IMR-90 (cell line): ENCODE measurements at regions not wholly inside any gene's neighbourhood (a gene's known extent, or its start where the extent isn't known, plus 50 kb on each side); places are given as distances from the start of the nearest gene placed in this dataset.

Experiments
- ATAC-seq: fragments of 200-7000 bp; cut with Tn5 transposase; 2 replicates; pipeline ENCODE4 v1.9.1; 2020; ENCODE audit warnings: low read depth, mild to moderate bottlenecking, moderate library complexity
- BruUV-seq: library from RNA; stranded (reverse); fragments of 400-500 nt; replicated peaks from 2 replicates; lab custom pipeline; 2021; lab: Mats Ljungman, UMichigan
- CTCF ChIA-PET: fragments of 300-600 bp; formaldehyde crosslinking; extraction: SDS; loops from one replicate; lab custom pipeline; 2021; ENCODE audit warnings: antibody characterized with exemption; lab: Yijun Ruan, JAX
- POLR2A ChIA-PET: fragments of 300-600 bp; sonication (Branson Sonifier 250); formaldehyde crosslinking; loops from one replicate; lab custom pipeline; 2022; ENCODE audit warnings: antibody characterized with exemption; ENCODE audit not compliant: unreplicated experiment; lab: Charles Lee
- DNase-seq: peaks from one replicate; pipeline ENCODE4 v3.0.0; 2013
- H2AFZ ChIP-seq: replicated peaks from 2 replicates; pipeline ENCODE3; 2013; ENCODE audit warnings: low read length, mild to moderate bottlenecking; ENCODE audit not compliant: poor library complexity
- H2AK5ac ChIP-seq: 2 replicates; pipeline ENCODE4 v1.6.1; 2013; ENCODE audit warnings: low read depth, low read length, inconsistent platforms
- H2AK9ac ChIP-seq: replicated peaks from 2 replicates; pipeline ENCODE3; 2013; ENCODE audit warnings: mild to moderate bottlenecking, low read depth, low read length, moderate library complexity; ENCODE audit not compliant: poor library complexity
- H2BK120ac ChIP-seq: 2 replicates; pipeline ENCODE4 v1.6.1; 2013; ENCODE audit warnings: low read depth, low read length, inconsistent platforms
- H2BK15ac ChIP-seq: 3 replicates; pipeline ENCODE4 v1.6.1; 2013; ENCODE audit warnings: low read depth, low read length, inconsistent platforms
- H2BK20ac ChIP-seq: 2 replicates; pipeline ENCODE4 v1.6.1; 2013; ENCODE audit warnings: low read depth, mild to moderate bottlenecking, inconsistent platforms, low read length, moderate library complexity
- H2BK5ac ChIP-seq: 2 replicates; pipeline ENCODE4 v1.6.1; 2013; ENCODE audit warnings: mild to moderate bottlenecking, low read depth, low read length, inconsistent platforms; ENCODE audit not compliant: poor library complexity, severe bottlenecking
- H3K14ac ChIP-seq: replicated peaks from 2 replicates; pipeline ENCODE4 v1.6.1; 2013; ENCODE audit warnings: low read depth, low read length, inconsistent platforms
- H3K18ac ChIP-seq: 2 replicates; pipeline ENCODE4 v1.6.1; 2013; ENCODE audit warnings: low read depth, low read length, control low read depth
- H3K23ac ChIP-seq: 2 replicates; pipeline ENCODE4 v1.6.1; 2013; ENCODE audit warnings: low read depth, low read length, inconsistent platforms
- H3K27ac ChIP-seq: 2 replicates; pipeline ENCODE4 v1.5.1; 2013; ENCODE audit warnings: mild to moderate bottlenecking, control low read depth, low read length; ENCODE audit not compliant: insufficient read depth
- H3K27me3 ChIP-seq: 2 replicates; pipeline ENCODE4 v1.6.1; 2013; ENCODE audit warnings: low read length; ENCODE audit not compliant: control insufficient read depth, insufficient read depth
- H3K36me3 ChIP-seq: 2 replicates; pipeline ENCODE4 v1.6.1; 2013; ENCODE audit warnings: low read length, mixed read lengths; ENCODE audit not compliant: control insufficient read depth, insufficient read depth
- H3K4ac ChIP-seq: 2 replicates; pipeline ENCODE4 v1.6.1; 2013; ENCODE audit warnings: low read depth, low read length, inconsistent platforms
- H3K4me1 ChIP-seq: 2 replicates; pipeline ENCODE4 v1.6.1; 2013; ENCODE audit warnings: low read length, mixed read lengths; ENCODE audit not compliant: control insufficient read depth, insufficient read depth
- H3K4me2 ChIP-seq: 2 replicates; pipeline ENCODE4 v1.6.1; 2013; ENCODE audit warnings: low read depth, mild to moderate bottlenecking, control low read depth, low read length, moderate library complexity
- H3K4me3 ChIP-seq: 2 replicates; pipeline ENCODE4 v1.5.1; 2013; ENCODE audit warnings: low read depth, mild to moderate bottlenecking, control low read depth, low read length, moderate library complexity; ENCODE audit not compliant: insufficient read depth
- H3K56ac ChIP-seq: 2 replicates; pipeline ENCODE4 v1.6.1; 2013; ENCODE audit warnings: low read length, inconsistent platforms; ENCODE audit not compliant: insufficient read depth; ENCODE audit errors: extremely low read depth
- H3K79me1 ChIP-seq, 2 experiments: 2 replicates each; pipeline ENCODE4 v1.6.1; 2013; ENCODE audit warnings: low read length in 2 of 2, inconsistent platforms in 1 of 2, low read depth in 1 of 2
- H3K9ac ChIP-seq: 2 replicates; pipeline ENCODE4 v1.6.1; 2013; ENCODE audit warnings: low read depth, low read length, control low read depth
- H3K9me1 ChIP-seq: 2 replicates; pipeline ENCODE4 v1.6.1; 2013; ENCODE audit warnings: low read length, inconsistent platforms; ENCODE audit not compliant: insufficient read depth
- H3K9me3 ChIP-seq: 2 replicates; pipeline ENCODE4 v1.6.1; 2013; ENCODE audit warnings: low read length; ENCODE audit not compliant: control insufficient read depth, insufficient read depth
- H4K20me1 ChIP-seq: 2 replicates; pipeline ENCODE4 v1.6.1; 2013; ENCODE audit warnings: low read length, inconsistent platforms; ENCODE audit not compliant: insufficient read depth
- H4K5ac ChIP-seq: 2 replicates; pipeline ENCODE4 v1.6.1; 2013; ENCODE audit warnings: mild to moderate bottlenecking, low read depth, low read length, control low read depth
- H4K8ac ChIP-seq, 2 experiments: 2 replicates each; pipeline ENCODE4 v1.6.1; 2013; ENCODE audit warnings: low read depth in 2 of 2, low read length in 2 of 2, control low read depth in 1 of 2, inconsistent platforms in 1 of 2
- H4K91ac ChIP-seq: 2 replicates; pipeline ENCODE4 v1.6.1; 2013; ENCODE audit warnings: low read depth, low read length, inconsistent platforms; ENCODE audit not compliant: insufficient read depth
- BHLHE40 ChIP-seq: fragments of 150-350 bp; IDR thresholded peaks from 2 replicates; pipeline ENCODE4 v1.6.1; 2016; ENCODE audit warnings: mild to moderate bottlenecking, low read depth, low read length
- CEBPB ChIP-seq: IDR thresholded peaks from 2 replicates; pipeline ENCODE4 v1.6.1; 2012; ENCODE audit warnings: low read depth, low read length, improper control_type of control experiment
- CHD1 ChIP-seq: IDR thresholded peaks from 2 replicates; pipeline ENCODE4 v1.6.1; 2012; ENCODE audit warnings: low read depth, low read length, improper control_type of control experiment
- CTCF ChIP-seq: conservative IDR thresholded peaks from 2 replicates; pipeline ENCODE4 v1.5.1; 2012; ENCODE audit warnings: mild to moderate bottlenecking, low read depth, low read length, improper control_type of control experiment
- ELK1 ChIP-seq: fragments of 150-350 bp; IDR thresholded peaks from 2 replicates; pipeline ENCODE4 v1.6.1; 2016; ENCODE audit warnings: low read depth, mild to moderate bottlenecking, low read length, moderate library complexity, borderline replicate concordance
- FOS ChIP-seq: fragments of 150-350 bp; IDR thresholded peaks from 2 replicates; pipeline ENCODE4 v1.6.1; 2016; ENCODE audit warnings: low read depth, low read length
- MXI1 ChIP-seq: IDR thresholded peaks from 2 replicates; pipeline ENCODE4 v1.6.1; 2012; ENCODE audit warnings: low read depth, mild to moderate bottlenecking, low read length, moderate library complexity, borderline replicate concordance
- NFE2L2 ChIP-seq: fragments of 150-350 bp; IDR thresholded peaks from 2 replicates; pipeline ENCODE4 v1.6.1; 2016; ENCODE audit warnings: low read depth, mild to moderate bottlenecking, low read length
- POLR2A ChIP-seq: IDR thresholded peaks from 2 replicates; pipeline ENCODE4 v1.6.1; 2012; ENCODE audit warnings: mild to moderate bottlenecking, low read depth, low read length
- RCOR1 ChIP-seq: IDR thresholded peaks from 2 replicates; pipeline ENCODE4 v1.6.1; 2012; ENCODE audit warnings: mild to moderate bottlenecking, low read length, improper control_type of control experiment; ENCODE audit not compliant: insufficient replicate concordance
- RFX5 ChIP-seq: IDR thresholded peaks from 2 replicates; pipeline ENCODE4 v1.8.0; 2012; ENCODE audit warnings: low read depth, mild to moderate bottlenecking, low read length, moderate library complexity
- SMC3 ChIP-seq: fragments of 150-350 bp; IDR thresholded peaks from 2 replicates; pipeline ENCODE4 v1.6.1; 2016; ENCODE audit warnings: low read depth, mild to moderate bottlenecking, antibody characterized with exemption, low read length, moderate library complexity
- USF2 ChIP-seq: fragments of 150-350 bp; IDR thresholded peaks from 2 replicates; pipeline ENCODE4 v1.6.1; 2017; ENCODE audit warnings: mild to moderate bottlenecking, antibody characterized with exemption, low read length, low read depth
- WGBS, 2 experiments: methylation state at CpG; one replicate each; pipeline versions ENCODE4 v1.1.5 to v1.1.7; 2013; ENCODE audit warnings: missing lambda C conversion rate in 2 of 2; ENCODE audit not compliant: insufficient read length in 1 of 2; ENCODE audit errors: extremely low coverage in 2 of 2; 5-methylcytosine and 5-hydroxymethylcytosine counted together
- dilution Hi-C: fragments of 300-500 bp; cut with HindIII; formaldehyde crosslinking; loops from one replicate; pipeline ENCODE4 v1.14.3; 2018; ENCODE audit warnings: low sequenced_read_pairs; ENCODE audit not compliant: unreplicated experiment
- in situ Hi-C: fragments of 300-500 bp; cut with MboI; formaldehyde crosslinking; loops from 3 replicates; pipeline ENCODE4 v1.14.3; 2019; ENCODE audit warnings: low sequenced_read_pairs, inconsistent platforms, mixed read lengths
- intact Hi-C: fragments of 100-400 bp; cut with micrococcal nuclease; formaldehyde crosslinking; loops from 2 replicates; pipeline ENCODE4 v1.10.0; 2022

DNA sequence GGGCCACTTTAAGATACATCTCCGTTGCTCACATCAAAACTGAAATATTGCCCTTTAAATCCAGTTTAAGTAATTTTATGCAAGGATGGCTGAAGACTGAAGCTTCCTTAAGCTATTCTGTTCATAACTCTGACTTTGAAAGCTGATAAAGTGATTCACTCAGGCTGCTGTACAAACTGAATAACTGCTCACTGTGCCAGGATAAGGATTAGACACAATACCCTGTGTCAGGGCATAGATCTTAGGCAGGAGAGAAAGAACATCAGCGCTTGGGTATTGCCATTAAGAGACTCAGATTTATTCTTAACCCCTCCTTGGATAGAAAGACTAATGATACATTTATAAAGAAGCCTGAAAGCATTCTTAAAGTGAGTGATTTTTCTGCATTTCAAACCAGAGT, 614.5 kb upstream of the ZWINT start:
- no peak overlapping the region for H3K4me2 ChIP-seq
- no peak for DNase-seq
- CTCF ChIA-PET = no interaction called here
- dilution Hi-C loops = no loop called here
- POLR2A ChIA-PET = no interaction called here
- no peak overlapping the region for H3K18ac ChIP-seq
- no peak overlapping the region for H3K23ac ChIP-seq
- H3K27me3 ChIP-seq = no peaks in the 10 kb centered on the region
- no peaks in the 10 kb centered on the region for H3K4me1 ChIP-seq
- H2AK9ac ChIP-seq = no peak overlapping the region
- no peak overlapping the region for H2AK5ac ChIP-seq
- no peak overlapping the region for H4K91ac ChIP-seq
- no peaks in the 10 kb centered on the region for H4K20me1 ChIP-seq
- H3K4ac ChIP-seq = no peak overlapping the region
- H2AFZ ChIP-seq = no peak overlapping the region
- no peaks in the 10 kb centered on the region for H3K36me3 ChIP-seq
- H2BK20ac ChIP-seq = no peak overlapping the region
- H4K8ac ChIP-seq = no peak overlapping the region
- H3K14ac ChIP-seq = no peak overlapping the region
- H3K9me3 ChIP-seq = peaks cover 6% of the 10 kb centered on the region; the same call in 1 of the 2 replicates
- in situ Hi-C loops = no loop called here
- TF ChIP-seq ELK1 (no peak), CTCF (no peak), BHLHE40 (no peak), SMC3 (no peak), MXI1 (no peak), CEBPB (no peak), CHD1 (no peak), USF2 (no peak), RFX5 (no peak), RCOR1 (no peak), FOS (no peak), POLR2A (no peak), NFE2L2 (no peak)
- WGBS, 2 experiments = no CpG with 5 or more reads among the region's 2 CpGs
- intact Hi-C loops = no loop called here
- H2BK5ac ChIP-seq = no peak overlapping the region
- no peak overlapping the region for H3K56ac ChIP-seq
- H3K9me1 ChIP-seq = no peaks in the 10 kb centered on the region
- no peak for ATAC-seq
- H3K9ac ChIP-seq = no peak overlapping the region
- no peaks in the 10 kb centered on the region for H3K79me1 ChIP-seq
- H4K5ac ChIP-seq = no peak overlapping the region
- no peak overlapping the region for H2BK120ac ChIP-seq
- no peak overlapping the region for H3K27ac ChIP-seq
- no TSS peak for BruUV-seq
- H2BK15ac ChIP-seq = no peak overlapping the region
- no peak overlapping the region for H3K4me3 ChIP-seq
